ENCODE measurements at regions not wholly inside any gene's neighbourhood (a gene's known extent, or its start where the extent isn't known, plus 50 kb on each side); places are given as distances from the start of the nearest gene placed in this dataset.

- Histone ChIP-seq H3K9me2 (replicated peaks; ENCODE audit: low read depth, low read length) (no peaks in the 10 kb centered on the region), H4K20me1 (ENCODE audit: insufficient read depth, low read length, poor library complexity, severe bottlenecking) (no peaks in the 10 kb centered on the region), H3K36me3 (ENCODE audit: insufficient read depth, low read length) (no peaks in the 10 kb centered on the region), H3K9ac (ENCODE audit: low read depth, low read length, poor library complexity, severe bottlenecking) (no peak overlapping the region), H3K79me2 (ENCODE audit: insufficient read depth, low read length) (no peaks in the 10 kb centered on the region), H3K4me3 (ENCODE audit: low read length, poor library complexity, severe bottlenecking) (peak overlapping the region; percentile 34), H2AFZ (ENCODE audit: low read length) (peak overlapping the region; percentile 69), H3K9me3 (ENCODE audit: insufficient read depth, low read depth, low read length) (no peaks in the 10 kb centered on the region), H3F3A (ENCODE audit: low read depth) (no peaks in the 10 kb centered on the region), H3K4me2 (ENCODE audit: low read depth, low read length, poor library complexity, severe bottlenecking) (peak overlapping the region; percentile 59), H3K27me3 (ENCODE audit: insufficient read depth, low read length, poor library complexity, severe bottlenecking) (no peaks in the 10 kb centered on the region), H3K4me1 (ENCODE audit: insufficient read depth, low read length, poor library complexity, severe bottlenecking) (peaks cover 16% of the 10 kb centered on the region)
- TF ChIP-seq CTCF (conservative IDR thresholded peaks at IDR 0.05; ENCODE audit: low read length) (no peak), EZH2phosphoT487 (IDR thresholded peaks at IDR 0.05; ENCODE audit: borderline replicate concordance) (no peak)
Measured at GRCh38 chr3:19645093-19645492, 288.9 kb downstream of the EFHB start.

DNA sequence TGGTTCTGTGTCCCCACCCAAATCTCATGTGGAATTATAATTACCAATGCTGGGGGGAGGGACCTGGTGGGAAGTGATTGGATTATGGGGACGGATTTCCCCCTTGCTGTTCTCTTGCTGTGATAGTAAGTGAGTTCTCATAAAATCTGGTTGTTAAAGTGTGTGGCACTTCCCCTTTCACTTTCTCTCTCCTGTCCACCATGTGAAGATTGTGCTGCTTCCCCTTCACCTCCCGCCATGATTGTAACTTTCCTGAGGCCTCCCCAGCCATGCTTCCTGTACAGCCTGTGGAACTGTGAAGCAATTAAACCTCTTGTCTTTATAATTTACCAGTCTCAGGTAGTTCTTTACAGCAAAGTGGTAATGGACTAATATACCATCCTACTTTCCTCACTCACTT is 289.6 kb downstream of the EFHB start:
- no peaks in the 10 kb centered on the region for H3K9me3 ChIP-seq (ENCODE audit: insufficient read depth, low read depth, low read length)
- H3K36me3 ChIP-seq (ENCODE audit: insufficient read depth, low read length), result no peaks in the 10 kb centered on the region
- peak overlapping the region; percentile 59 for H3K4me2 ChIP-seq (ENCODE audit: low read depth, low read length, poor library complexity, severe bottlenecking)
- no peaks in the 10 kb centered on the region for H4K20me1 ChIP-seq (ENCODE audit: insufficient read depth, low read length, poor library complexity, severe bottlenecking)
- no peak overlapping the region for H3K9ac ChIP-seq (ENCODE audit: low read depth, low read length, poor library complexity, severe bottlenecking)
- H3K4me1 ChIP-seq (ENCODE audit: insufficient read depth, low read length, poor library complexity, severe bottlenecking), result peaks cover 16% of the 10 kb centered on the region
- no peak overlapping the region; the same call in 1 of the 2 replicates for H2AFZ ChIP-seq (ENCODE audit: low read length)
- no peaks in the 10 kb centered on the region for H3K79me2 ChIP-seq (ENCODE audit: insufficient read depth, low read length)
- no peaks in the 10 kb centered on the region for H3F3A ChIP-seq (ENCODE audit: low read depth)
- H3K27me3 ChIP-seq (ENCODE audit: insufficient read depth, low read length, poor library complexity, severe bottlenecking), result no peaks in the 10 kb centered on the region
- H3K4me3 ChIP-seq (ENCODE audit: low read length, poor library complexity, severe bottlenecking), result peak overlapping the region; percentile 34
- no peaks in the 10 kb centered on the region for H3K9me2 ChIP-seq (replicated peaks; ENCODE audit: low read depth, low read length)
- TF ChIP-seq EZH2phosphoT487 (IDR thresholded peaks at IDR 0.05; ENCODE audit: borderline replicate concordance) (no peak), CTCF (conservative IDR thresholded peaks at IDR 0.05; ENCODE audit: low read length) (no peak)

GRCh38 chr3:19641408-19641807 is 292.6 kb downstream of the EFHB start:
- no peak overlapping the region for H3K4me2 ChIP-seq (ENCODE audit: low read depth, low read length, poor library complexity, severe bottlenecking)
- no peaks in the 10 kb centered on the region for H3K27me3 ChIP-seq (ENCODE audit: insufficient read depth, low read length, poor library complexity, severe bottlenecking)
- TF ChIP-seq CTCF (conservative IDR thresholded peaks at IDR 0.05; ENCODE audit: low read length) (no peak), EZH2phosphoT487 (IDR thresholded peaks at IDR 0.05; ENCODE audit: borderline replicate concordance) (no peak)
- H3K79me2 ChIP-seq (ENCODE audit: insufficient read depth, low read length), result no peaks in the 10 kb centered on the region
- H3K9me3 ChIP-seq (ENCODE audit: insufficient read depth, low read depth, low read length), result no peaks in the 10 kb centered on the region
- H4K20me1 ChIP-seq (ENCODE audit: insufficient read depth, low read length, poor library complexity, severe bottlenecking), result no peaks in the 10 kb centered on the region
- no peak overlapping the region for H3K9ac ChIP-seq (ENCODE audit: low read depth, low read length, poor library complexity, severe bottlenecking)
- H3K4me3 ChIP-seq (ENCODE audit: low read length, poor library complexity, severe bottlenecking), result no peak overlapping the region
- no peaks in the 10 kb centered on the region for H3K36me3 ChIP-seq (ENCODE audit: insufficient read depth, low read length)
- H2AFZ ChIP-seq (ENCODE audit: low read length), result no peak overlapping the region
- no peaks in the 10 kb centered on the region for H3F3A ChIP-seq (ENCODE audit: low read depth)
- peaks cover 13% of the 10 kb centered on the region for H3K4me1 ChIP-seq (ENCODE audit: insufficient read depth, low read length, poor library complexity, severe bottlenecking)
- no peaks in the 10 kb centered on the region for H3K9me2 ChIP-seq (replicated peaks; ENCODE audit: low read depth, low read length)
